K562 (cell line): ENCODE measurements at regions not wholly inside any gene's neighbourhood (a gene's known extent, or its start where the extent isn't known, plus 50 kb on each side); places are given as distances from the start of the nearest gene placed in this dataset.

Source experiments
- HDAC6 ChIP-seq: IDR thresholded peaks from 2 replicates; pipeline ENCODE4 v1.6.1; 2012; ENCODE audit warnings: low read depth, mild to moderate bottlenecking, control low read depth, inconsistent platforms, low read length, moderate library complexity
- HMG20A ChIP-seq: fragments of 450-650 bp; formaldehyde crosslinking; conservative IDR thresholded peaks from 2 replicates; pipeline ENCODE4 v1.4.0; 2020; ENCODE audit warnings: mild to moderate bottlenecking, mixed read lengths
- SAFB2 ChIP-seq: fragments of 200-400 bp; formaldehyde crosslinking; IDR thresholded peaks from 2 replicates; pipeline ENCODE4 v1.6.1; 2018; ENCODE audit warnings: borderline replicate concordance, low read length, low read depth, moderate library complexity; ENCODE audit not compliant: severe bottlenecking
- SIN3A ChIP-seq, 2 experiments: fragments of 150-350 bp in 1 of 2; IDR thresholded peaks; 2 replicates each; pipeline ENCODE4 v1.6.1; 2011 to 2016; ENCODE audit warnings: borderline replicate concordance in 2 of 2, low read depth in 2 of 2, low read length in 2 of 2, mild to moderate bottlenecking in 2 of 2, moderate library complexity in 2 of 2; ENCODE audit not compliant: control insufficient read depth in 1 of 2
- TBL1XR1 ChIP-seq, 2 experiments: IDR thresholded peaks; 2 replicates each; pipeline ENCODE4 v1.6.1; 2012; ENCODE audit warnings: improper control_type of control experiment in 2 of 2, low read length in 2 of 2, mild to moderate bottlenecking in 1 of 2
- YY1 ChIP-seq, 3 experiments: IDR thresholded peaks; 2 replicates each; pipeline ENCODE4 v1.6.1; 2011; ENCODE audit warnings: low read length in 2 of 3, mild to moderate bottlenecking in 2 of 3, moderate library complexity in 2 of 3, borderline replicate concordance in 1 of 3, control low read depth in 1 of 3, low read depth in 1 of 3; ENCODE audit not compliant: insufficient read depth in 3 of 3, insufficient replicate concordance in 2 of 3, control insufficient read depth in 1 of 3, insufficient read length in 1 of 3; ENCODE audit errors: extremely low read depth in 1 of 3
- ZNF253 ChIP-seq: fragments of 250-450 bp; sonication (Bioruptor Pico); conservative IDR thresholded peaks from 2 replicates; pipeline ENCODE4 v1.6.1; 2021; ENCODE audit warnings: mild to moderate bottlenecking
- TF ChIP-seq, protein P1 (sequence below): sonication (generic); formaldehyde crosslinking; IDR thresholded peaks from 2 replicates; pipeline ENCODE4 v1.8.1; 2023; ENCODE audit warnings: mild to moderate bottlenecking, missing genetic modification reagents
- TF ChIP-seq, protein P2 (sequence below), 3 experiments: IDR thresholded peaks in 2 of 3; conservative IDR thresholded peaks in 1 of 3; 2 replicates each; pipeline ENCODE4 v1.5.1; 2011 to 2012; ENCODE audit warnings: low read length in 3 of 3, mild to moderate bottlenecking in 3 of 3, control low read depth in 2 of 3, improper control_type of control experiment in 1 of 3, inconsistent platforms in 1 of 3, low read depth in 1 of 3, mixed read lengths in 1 of 3, moderate library complexity in 1 of 3; ENCODE audit not compliant: insufficient read depth in 2 of 3
- TF ChIP-seq, protein P3 (sequence below): sonication (generic); formaldehyde crosslinking; IDR thresholded peaks from 2 replicates; pipeline ENCODE4 v1.8.1; 2022; ENCODE audit warnings: missing genetic modification reagents

DNA sequence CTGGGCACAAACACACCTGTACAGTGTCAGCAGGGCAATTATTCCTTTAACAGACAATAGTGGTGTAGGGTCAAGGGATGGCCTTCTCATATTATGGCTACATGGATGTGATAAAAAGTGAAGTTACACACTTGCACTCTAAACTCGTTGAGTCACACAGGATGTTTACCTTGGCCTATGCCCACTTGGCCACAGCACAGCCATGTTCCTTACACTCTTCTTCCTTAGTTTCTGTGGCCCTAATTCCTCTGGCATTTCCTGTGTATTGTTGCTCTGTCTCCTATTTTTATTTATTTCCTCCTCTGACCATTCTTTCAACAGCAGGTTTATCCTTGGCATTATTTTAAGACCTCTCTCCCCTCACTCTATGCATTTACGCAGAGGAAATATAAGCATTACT, 86.8 kb upstream of the NPFFR2 start:
- TF ChIP-seq TBL1XR1 (IDR thresholded peaks at IDR 0.05; ENCODE audit: low read length in 2 of 2) (no peak), SIN3A (IDR thresholded peaks at IDR 0.05; ENCODE audit: borderline replicate concordance in 2 of 2, control insufficient read depth in 1 of 2, low read depth in 2 of 2, low read length in 2 of 2) (no peak), SAFB2 (no peak), HMG20A (CRISPR knock-in tag) (no peak), ZNF253 (CRISPR knock-in tag) (no peak), YY1 (IDR thresholded peaks at IDR 0.05; ENCODE audit: borderline replicate concordance in 1 of 3, control insufficient read depth in 1 of 3, extremely low read depth in 1 of 3, insufficient read depth in 3 of 3, insufficient read length in 1 of 3, insufficient replicate concordance in 2 of 3, low read depth in 1 of 3, low read length in 2 of 3) (no peak), HDAC6 (no peak)
- TF ChIP-seq, protein P1, sequence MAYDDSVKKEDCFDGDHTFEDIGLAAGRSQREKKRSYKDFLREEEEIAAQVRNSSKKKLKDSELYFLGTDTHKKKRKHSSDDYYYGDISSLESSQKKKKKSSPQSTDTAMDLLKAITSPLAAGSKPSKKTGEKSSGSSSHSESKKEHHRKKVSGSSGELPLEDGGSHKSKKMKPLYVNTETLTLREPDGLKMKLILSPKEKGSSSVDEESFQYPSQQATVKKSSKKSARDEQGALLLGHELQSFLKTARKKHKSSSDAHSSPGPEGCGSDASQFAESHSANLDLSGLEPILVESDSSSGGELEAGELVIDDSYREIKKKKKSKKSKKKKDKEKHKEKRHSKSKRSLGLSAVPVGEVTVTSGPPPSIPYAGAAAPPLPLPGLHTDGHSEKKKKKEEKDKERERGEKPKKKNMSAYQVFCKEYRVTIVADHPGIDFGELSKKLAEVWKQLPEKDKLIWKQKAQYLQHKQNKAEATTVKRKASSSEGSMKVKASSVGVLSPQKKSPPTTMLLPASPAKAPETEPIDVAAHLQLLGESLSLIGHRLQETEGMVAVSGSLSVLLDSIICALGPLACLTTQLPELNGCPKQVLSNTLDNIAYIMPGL (CRISPR knock-in tag), result no peak
- TF ChIP-seq, protein P2, sequence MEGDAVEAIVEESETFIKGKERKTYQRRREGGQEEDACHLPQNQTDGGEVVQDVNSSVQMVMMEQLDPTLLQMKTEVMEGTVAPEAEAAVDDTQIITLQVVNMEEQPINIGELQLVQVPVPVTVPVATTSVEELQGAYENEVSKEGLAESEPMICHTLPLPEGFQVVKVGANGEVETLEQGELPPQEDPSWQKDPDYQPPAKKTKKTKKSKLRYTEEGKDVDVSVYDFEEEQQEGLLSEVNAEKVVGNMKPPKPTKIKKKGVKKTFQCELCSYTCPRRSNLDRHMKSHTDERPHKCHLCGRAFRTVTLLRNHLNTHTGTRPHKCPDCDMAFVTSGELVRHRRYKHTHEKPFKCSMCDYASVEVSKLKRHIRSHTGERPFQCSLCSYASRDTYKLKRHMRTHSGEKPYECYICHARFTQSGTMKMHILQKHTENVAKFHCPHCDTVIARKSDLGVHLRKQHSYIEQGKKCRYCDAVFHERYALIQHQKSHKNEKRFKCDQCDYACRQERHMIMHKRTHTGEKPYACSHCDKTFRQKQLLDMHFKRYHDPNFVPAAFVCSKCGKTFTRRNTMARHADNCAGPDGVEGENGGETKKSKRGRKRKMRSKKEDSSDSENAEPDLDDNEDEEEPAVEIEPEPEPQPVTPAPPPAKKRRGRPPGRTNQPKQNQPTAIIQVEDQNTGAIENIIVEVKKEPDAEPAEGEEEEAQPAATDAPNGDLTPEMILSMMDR (IDR thresholded peaks at IDR 0.05 in 2 of 3, conservative IDR thresholded peaks at IDR 0.05 in 1 of 3; ENCODE audit: insufficient read depth in 2 of 3, low read depth in 1 of 3, low read length in 3 of 3), result no peak
- TF ChIP-seq, protein P3, sequence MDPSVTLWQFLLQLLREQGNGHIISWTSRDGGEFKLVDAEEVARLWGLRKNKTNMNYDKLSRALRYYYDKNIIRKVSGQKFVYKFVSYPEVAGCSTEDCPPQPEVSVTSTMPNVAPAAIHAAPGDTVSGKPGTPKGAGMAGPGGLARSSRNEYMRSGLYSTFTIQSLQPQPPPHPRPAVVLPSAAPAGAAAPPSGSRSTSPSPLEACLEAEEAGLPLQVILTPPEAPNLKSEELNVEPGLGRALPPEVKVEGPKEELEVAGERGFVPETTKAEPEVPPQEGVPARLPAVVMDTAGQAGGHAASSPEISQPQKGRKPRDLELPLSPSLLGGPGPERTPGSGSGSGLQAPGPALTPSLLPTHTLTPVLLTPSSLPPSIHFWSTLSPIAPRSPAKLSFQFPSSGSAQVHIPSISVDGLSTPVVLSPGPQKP (CRISPR knock-in tag), result no peak
